Upper lobe of left lung (tissue), 6 donors: ENCODE measurements at regions not wholly inside any gene's neighbourhood (a gene's known extent, or its start where the extent isn't known, plus 50 kb on each side); places are given as distances from the start of the nearest gene placed in this dataset.

Experiments
- ATAC-seq, 2 donors: fragments of 200-7000 bp; cut with Tn5 transposase; one replicate each; pipeline ENCODE4 v1.9.1; 2022; ENCODE audit warnings: mild to moderate bottlenecking in 2 of 2, moderate library complexity in 2 of 2; ENCODE audit not compliant: low FRiP score in 2 of 2
- DNase-seq, 2 donors: peaks; one replicate each; pipeline ENCODE4 v3.0.0-alpha.2; 2019 to 2020
- H3K27ac ChIP-seq, 4 donors: fragments of 200-600 bp; sonication (generic); one replicate each; pipeline ENCODE4 v1.5.1; 2016 to 2019
- H3K27me3 ChIP-seq, 4 donors: fragments of 200-600 bp; sonication (generic); one replicate each; pipeline ENCODE4 v1.5.1; 2017 to 2019
- H3K36me3 ChIP-seq, 4 donors: fragments of 200-600 bp; sonication (generic); one replicate each; pipeline ENCODE4 v1.5.1; 2016 to 2019
- H3K4me1 ChIP-seq, 4 donors: fragments of 200-600 bp; sonication (generic); one replicate each; pipeline ENCODE4 v1.5.1; 2018 to 2019
- H3K4me3 ChIP-seq, 4 donors: fragments of 200-600 bp; sonication (generic); one replicate each; pipeline ENCODE4 v1.5.1; 2017 to 2019; ENCODE audit warnings: mild to moderate bottlenecking in 2 of 4, moderate library complexity in 1 of 4
- H3K9me3 ChIP-seq, 4 donors: fragments of 200-600 bp; sonication (generic); one replicate each; pipeline ENCODE4 v1.5.1; 2018 to 2019
- CTCF ChIP-seq, 6 experiments: fragments of 450-650 bp in 4 of 6; fragments of 200-600 bp in 2 of 6; sonication (generic) in 2 of 6; IDR thresholded peaks; one replicate each; pipeline ENCODE4 v1.5.1; 2016 to 2019; ENCODE audit warnings: antibody characterized with exemption in 6 of 6
- EP300 ChIP-seq, 4 donors: sonication (generic); formaldehyde crosslinking; IDR thresholded peaks; one replicate each; pipeline ENCODE4 v1.5.1; 2017; ENCODE audit warnings: antibody characterized with exemption in 4 of 4, control low read depth in 2 of 4
- POLR2A ChIP-seq, 4 donors: fragments of 450-650 bp; IDR thresholded peaks; one replicate each; pipeline ENCODE4 v1.5.1; 2016 to 2017; ENCODE audit warnings: antibody characterized with exemption in 4 of 4, mild to moderate bottlenecking in 2 of 4
- POLR2AphosphoS5 ChIP-seq, 2 donors: sonication (generic); formaldehyde crosslinking; IDR thresholded peaks; one replicate each; pipeline ENCODE4 v1.5.1; 2017; ENCODE audit warnings: antibody characterized with exemption in 2 of 2
- WGBS, 2 donors: methylation state at CpG; one replicate each; pipeline ENCODE4 v1.1.5; 2017 to 2018; 5-methylcytosine and 5-hydroxymethylcytosine counted together
- donor health status: DM: no; HTN: no; CAD: no; lungs with moderate emphysema.
- donor health status: DM: no; HTN: yes; CAD: no; lungs with severe emphysema.

GRCh38 chr17:14886200-14886739 lies 378.9 kb downstream of the PMP22 start:
- ATAC-seq (peak in 1 of 2 donors; percentile 51), DNase-seq (no peak)
- WGBS, 2 donors = 91% methylated on average over 2 of the region's 2 CpGs; no CpG with 5 or more reads in 1 of the 2 donors
- Histone ChIP-seq H3K4me1 (no peaks in the 10 kb centered on the region), H3K36me3 (no peaks in the 10 kb centered on the region), H3K27me3 (no peaks in the 10 kb centered on the region), H3K9me3 (peaks cover 17 to 23% (median 17%) of the 10 kb centered on the region in 4 donors), H3K27ac (no peak overlapping the region), H3K4me3 (no peak overlapping the region)
- no peak for TF ChIP-seq POLR2A (IDR thresholded peaks at IDR 0.05)
- TF ChIP-seq CTCF (IDR thresholded peaks at IDR 0.05) = no peak
- TF ChIP-seq POLR2AphosphoS5 (IDR thresholded peaks at IDR 0.05) = no peak
- TF ChIP-seq EP300 (IDR thresholded peaks at IDR 0.05) = no peak

- H3K4me3 ChIP-seq = no peak overlapping the region
- ATAC-seq (no peak), DNase-seq (no peak)
- TF ChIP-seq CTCF (IDR thresholded peaks at IDR 0.05) (no peak), POLR2A (IDR thresholded peaks at IDR 0.05) (no peak), EP300 (IDR thresholded peaks at IDR 0.05) (no peak), POLR2AphosphoS5 (IDR thresholded peaks at IDR 0.05) (no peak)
- H3K27me3 ChIP-seq = no peaks in the 10 kb centered on the region
- peaks cover 10 to 19% (median 14%) of the 10 kb centered on the region in 4 donors for H3K9me3 ChIP-seq
- no peak overlapping the region for H3K27ac ChIP-seq
- H3K4me1 ChIP-seq = no peaks in the 10 kb centered on the region
- H3K36me3 ChIP-seq = no peaks in the 10 kb centered on the region
Measured at GRCh38 chr17:14882131-14882530, 383.0 kb downstream of the PMP22 start.

GRCh38 chr17:14875557-14876412 lies 389.3 kb downstream of the PMP22 start:
- Histone ChIP-seq H3K36me3 (no peaks in the 10 kb centered on the region), H3K4me3 (no peak overlapping the region), H3K27me3 (no peaks in the 10 kb centered on the region), H3K27ac (no peak overlapping the region), H3K4me1 (no peaks in the 10 kb centered on the region), H3K9me3 (no peaks in the 10 kb centered on the region)
- TF ChIP-seq CTCF (IDR thresholded peaks at IDR 0.05) (no peak), POLR2AphosphoS5 (IDR thresholded peaks at IDR 0.05) (no peak)
- WGBS, 2 donors = 81 to 83% methylated on average over 5 of the region's 5 CpGs
- no peak for ATAC-seq
- DNase-seq = no peak

GRCh38 chr17:14873996-14874395 lies 391.1 kb downstream of the PMP22 start:
- ATAC-seq (no peak), DNase-seq (no peak)
- Histone ChIP-seq H3K36me3 (no peaks in the 10 kb centered on the region), H3K9me3 (no peaks in the 10 kb centered on the region), H3K27me3 (no peaks in the 10 kb centered on the region), H3K4me3 (no peak overlapping the region), H3K27ac (no peak overlapping the region), H3K4me1 (no peaks in the 10 kb centered on the region)
- 87 to 89% methylated on average over 4 of the region's 4 CpGs for WGBS, 2 donors
- no peak for TF ChIP-seq POLR2A (IDR thresholded peaks at IDR 0.05)
- TF ChIP-seq EP300 (IDR thresholded peaks at IDR 0.05) = no peak
- TF ChIP-seq POLR2AphosphoS5 (IDR thresholded peaks at IDR 0.05) = no peak
- TF ChIP-seq CTCF (IDR thresholded peaks at IDR 0.05) = no peak

- no peaks in the 10 kb centered on the region for H3K36me3 ChIP-seq
- H3K27ac ChIP-seq = no peak overlapping the region
- H3K9me3 ChIP-seq = no peaks in the 10 kb centered on the region
- no peak overlapping the region for H3K4me3 ChIP-seq
- TF ChIP-seq CTCF (IDR thresholded peaks at IDR 0.05) (no peak), EP300 (IDR thresholded peaks at IDR 0.05) (no peak), POLR2A (IDR thresholded peaks at IDR 0.05) (no peak), POLR2AphosphoS5 (IDR thresholded peaks at IDR 0.05) (no peak)
- 83 to 90% methylated on average over 3 of the region's 3 CpGs for WGBS, 2 donors
- no peaks in the 10 kb centered on the region for H3K4me1 ChIP-seq
- ATAC-seq (no peak), DNase-seq (no peak)
- no peaks in the 10 kb centered on the region for H3K27me3 ChIP-seq
Measured at GRCh38 chr17:14873540-14873939, 391.6 kb downstream of the PMP22 start.
